ENCODE measurements at regions not wholly inside any gene's neighbourhood (a gene's known extent, or its start where the extent isn't known, plus 50 kb on each side); places are given as distances from the start of the nearest gene placed in this dataset.
"Not testable (repeated sequence)": the region's sequence is repeated elsewhere in the genome, so short reads cannot be mapped to it uniquely, and the experiment has no call there.

- Mint-ChIP-seq H3K27me3 (no peaks in the 10 kb centered on the region), H3K4me3 (ENCODE audit: low read depth) (no peak overlapping the region), H3K36me3 (ENCODE audit: insufficient read depth) (no peaks in the 10 kb centered on the region), H3K4me1 (ENCODE audit: low read depth) (no peaks in the 10 kb centered on the region), H3K9me3 (ENCODE audit: low read depth) (peaks cover 30% of the 10 kb centered on the region), H3K27ac (no peak overlapping the region)
- DNase-seq (ENCODE audit: low spot score, unreplicated experiment): no peak
- TF ChIP-seq CTCF (IDR thresholded peaks at IDR 0.05; ENCODE audit: unreplicated experiment): no peak
Observed at GRCh38 chr12:83603106-83603505, 916.4 kb downstream of the TMTC2 start.

GRCh38 chr12:83575326-83575725, 888.6 kb downstream of the TMTC2 start:
- Mint-ChIP-seq H3K9me3 (ENCODE audit: low read depth) (peaks cover 1% of the 10 kb centered on the region), H3K27ac (no peak overlapping the region)

GRCh38 chr12:83574142-83574541, 887.4 kb downstream of the TMTC2 start:
- Mint-ChIP-seq H3K27ac (no peak overlapping the region), H3K27me3 (no peaks in the 10 kb centered on the region), H3K4me3 (ENCODE audit: low read depth) (no peak overlapping the region), H3K4me1 (ENCODE audit: low read depth) (peaks cover 3% of the 10 kb centered on the region), H3K9me3 (ENCODE audit: low read depth) (peaks cover 9% of the 10 kb centered on the region), H3K36me3 (ENCODE audit: insufficient read depth) (no peaks in the 10 kb centered on the region)
- no peak for TF ChIP-seq CTCF (IDR thresholded peaks at IDR 0.05; ENCODE audit: unreplicated experiment)
- no peak for DNase-seq (ENCODE audit: low spot score, unreplicated experiment)

More at GRCh38 chr12:83575326-83575725, 888.6 kb downstream of the TMTC2 start:
- H3K4me1 Mint-ChIP-seq (ENCODE audit: low read depth): peaks cover 2% of the 10 kb centered on the region
- H3K4me3 Mint-ChIP-seq (ENCODE audit: low read depth): no peak overlapping the region
- TF ChIP-seq CTCF (IDR thresholded peaks at IDR 0.05; ENCODE audit: unreplicated experiment): no peak
- H3K27me3 Mint-ChIP-seq: no peaks in the 10 kb centered on the region
- no peaks in the 10 kb centered on the region for H3K36me3 Mint-ChIP-seq (ENCODE audit: insufficient read depth)
- no peak for DNase-seq (ENCODE audit: low spot score, unreplicated experiment)

- H3K4me1 Mint-ChIP-seq (ENCODE audit: low read depth): peaks cover 4% of the 10 kb centered on the region
- H3K27me3 Mint-ChIP-seq: no peaks in the 10 kb centered on the region
- no peak for DNase-seq (ENCODE audit: low spot score, unreplicated experiment)
- no peak for TF ChIP-seq CTCF (IDR thresholded peaks at IDR 0.05; ENCODE audit: unreplicated experiment)
- no peak overlapping the region for H3K4me3 Mint-ChIP-seq (ENCODE audit: low read depth)
- peaks cover 14% of the 10 kb centered on the region for H3K9me3 Mint-ChIP-seq (ENCODE audit: low read depth)
- no peak overlapping the region for H3K27ac Mint-ChIP-seq
- no peaks in the 10 kb centered on the region for H3K36me3 Mint-ChIP-seq (ENCODE audit: insufficient read depth)
Observed at GRCh38 chr12:83573671-83574070, 887.0 kb downstream of the TMTC2 start.

GRCh38 chr12:83559650-83560049, 872.9 kb downstream of the TMTC2 start:
- Mint-ChIP-seq H3K9me3 (ENCODE audit: low read depth) (peaks cover 13% of the 10 kb centered on the region), H3K4me1 (ENCODE audit: low read depth) (peaks cover 2% of the 10 kb centered on the region), H3K27ac (no peak overlapping the region), H3K36me3 (ENCODE audit: insufficient read depth) (peaks cover 1% of the 10 kb centered on the region), H3K4me3 (ENCODE audit: low read depth) (no peak overlapping the region), H3K27me3 (no peaks in the 10 kb centered on the region)
- no peak for TF ChIP-seq CTCF (IDR thresholded peaks at IDR 0.05; ENCODE audit: unreplicated experiment)
- no peak for DNase-seq (ENCODE audit: low spot score, unreplicated experiment)

GRCh38 chr12:83556040-83556439, 869.3 kb downstream of the TMTC2 start:
- H3K9me3 Mint-ChIP-seq (ENCODE audit: low read depth): peaks cover 29% of the 10 kb centered on the region
- not testable (repeated sequence) for H3K36me3 Mint-ChIP-seq (ENCODE audit: insufficient read depth); H3K27ac Mint-ChIP-seq; H3K27me3 Mint-ChIP-seq; H3K4me3 Mint-ChIP-seq (ENCODE audit: low read depth); H3K4me1 Mint-ChIP-seq (ENCODE audit: low read depth); DNase-seq (ENCODE audit: low spot score, unreplicated experiment)

Data from progenitor cell of endocrine pancreas (in vitro differentiated cells).